ENCODE measurements at regions not wholly inside any gene's neighbourhood (a gene's known extent, or its start where the extent isn't known, plus 50 kb on each side); places are given as distances from the start of the nearest gene placed in this dataset.
"Not testable (repeated sequence)": the region's sequence is repeated elsewhere in the genome, so short reads cannot be mapped to it uniquely, and the experiment has no call there.

DNA sequence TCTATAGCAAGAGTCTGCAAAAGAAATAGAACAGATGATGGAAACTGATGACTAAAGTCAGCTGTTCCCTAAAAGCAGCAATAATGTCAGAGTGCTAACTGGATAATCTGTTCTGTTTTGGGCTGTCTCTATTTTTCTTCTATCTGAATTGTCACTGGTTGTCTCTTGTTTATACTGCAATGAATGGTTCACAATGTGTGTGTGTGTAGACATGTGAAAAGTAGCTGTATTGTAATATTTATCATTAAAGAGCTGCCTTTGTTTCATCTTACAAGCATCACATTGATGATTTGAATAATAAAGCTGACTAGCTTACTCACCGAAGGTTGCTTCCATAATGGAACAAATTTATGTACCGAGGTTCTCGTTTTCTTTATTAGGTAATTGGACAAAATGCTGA, 456.0 kb upstream of the ZEB2 start:
- H3K9me3 ChIP-seq (ENCODE audit: control insufficient read depth, insufficient read depth, low read depth, low read length) = peaks cover 3% of the 10 kb centered on the region; the same call in 1 of the 2 replicates
- no peaks in the 10 kb centered on the region for H3K27me3 ChIP-seq (ENCODE audit: control insufficient read depth, insufficient read depth, low read length)
- no peaks in the 10 kb centered on the region for H3K4me1 ChIP-seq (ENCODE audit: control insufficient read depth, insufficient read depth, low read length)
- H3K9ac ChIP-seq (ENCODE audit: low read length) = no peak overlapping the region
- H3K27ac ChIP-seq (ENCODE audit: low read depth, low read length) = no peak overlapping the region
- no peak overlapping the region for H3K4me3 ChIP-seq (ENCODE audit: low read depth, low read length)
- H3K36me3 ChIP-seq (ENCODE audit: control insufficient read depth, insufficient read depth, low read length) = no peaks in the 10 kb centered on the region

DNA sequence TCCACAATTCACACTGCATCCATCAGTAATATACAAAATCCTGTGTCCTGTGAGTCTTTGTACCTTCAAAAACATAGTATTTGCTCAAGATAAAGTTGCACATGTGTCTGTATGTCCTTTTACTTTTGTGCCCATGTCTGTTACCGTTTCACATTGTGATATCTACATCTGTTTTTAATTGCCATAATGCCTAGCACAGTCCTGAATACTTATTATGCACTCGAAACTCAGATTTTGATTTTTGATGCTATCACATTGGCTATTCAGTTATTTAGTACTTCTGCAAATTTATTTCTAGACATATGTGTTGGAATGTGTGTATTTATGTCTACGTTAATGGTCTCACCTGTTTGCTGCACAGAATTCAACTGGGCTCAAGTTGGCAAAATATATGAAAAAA, 452.8 kb upstream of the ZEB2 start:
- no peak overlapping the region for H3K27ac ChIP-seq (ENCODE audit: low read depth, low read length)
- no peaks in the 10 kb centered on the region for H3K27me3 ChIP-seq (ENCODE audit: control insufficient read depth, insufficient read depth, low read length)
- no peak overlapping the region for H3K9ac ChIP-seq (ENCODE audit: low read length)
- H3K9me3 ChIP-seq (ENCODE audit: control insufficient read depth, insufficient read depth, low read depth, low read length) = peaks cover 23% of the 10 kb centered on the region
- H3K4me1 ChIP-seq (ENCODE audit: control insufficient read depth, insufficient read depth, low read length) = no peaks in the 10 kb centered on the region
- no peaks in the 10 kb centered on the region for H3K36me3 ChIP-seq (ENCODE audit: control insufficient read depth, insufficient read depth, low read length)
- no peak overlapping the region for H3K4me3 ChIP-seq (ENCODE audit: low read depth, low read length)

DNA sequence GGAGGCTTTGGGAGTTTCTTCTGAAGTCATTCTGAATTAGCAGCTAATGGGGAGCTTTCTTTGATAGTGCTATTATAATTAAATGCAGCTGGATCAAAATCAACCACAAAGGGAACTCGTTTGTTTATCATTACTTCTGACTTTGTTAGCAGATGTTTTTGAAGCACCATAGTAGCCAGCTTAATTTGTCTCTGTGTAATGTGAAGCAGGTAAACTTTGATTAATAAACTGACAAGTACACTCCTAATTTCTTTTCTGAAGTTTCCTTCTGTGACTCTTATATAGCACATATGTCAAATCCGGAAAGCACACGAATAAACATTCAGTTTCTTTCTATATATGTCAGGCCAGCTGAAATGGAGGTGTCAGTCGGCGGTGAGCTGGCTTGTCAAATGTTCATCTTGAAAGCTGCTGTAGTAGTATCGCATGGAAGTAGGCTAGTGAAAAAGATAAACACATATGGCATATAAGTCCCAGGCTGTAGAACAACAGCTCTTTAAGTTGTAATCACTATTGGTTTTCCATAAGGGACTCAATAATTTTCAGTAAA, 451.9 kb upstream of the ZEB2 start:
- no peak overlapping the region for H3K9ac ChIP-seq (ENCODE audit: low read length)
- H3K36me3 ChIP-seq (ENCODE audit: control insufficient read depth, insufficient read depth, low read length) = no peaks in the 10 kb centered on the region
- H3K27ac ChIP-seq (ENCODE audit: low read depth, low read length) = no peak overlapping the region
- H3K4me3 ChIP-seq (ENCODE audit: low read depth, low read length) = no peak overlapping the region
- H3K9me3 ChIP-seq (ENCODE audit: control insufficient read depth, insufficient read depth, low read depth, low read length) = peaks cover 24% of the 10 kb centered on the region
- no peaks in the 10 kb centered on the region for H3K27me3 ChIP-seq (ENCODE audit: control insufficient read depth, insufficient read depth, low read length)
- no peaks in the 10 kb centered on the region for H3K4me1 ChIP-seq (ENCODE audit: control insufficient read depth, insufficient read depth, low read length)

DNA sequence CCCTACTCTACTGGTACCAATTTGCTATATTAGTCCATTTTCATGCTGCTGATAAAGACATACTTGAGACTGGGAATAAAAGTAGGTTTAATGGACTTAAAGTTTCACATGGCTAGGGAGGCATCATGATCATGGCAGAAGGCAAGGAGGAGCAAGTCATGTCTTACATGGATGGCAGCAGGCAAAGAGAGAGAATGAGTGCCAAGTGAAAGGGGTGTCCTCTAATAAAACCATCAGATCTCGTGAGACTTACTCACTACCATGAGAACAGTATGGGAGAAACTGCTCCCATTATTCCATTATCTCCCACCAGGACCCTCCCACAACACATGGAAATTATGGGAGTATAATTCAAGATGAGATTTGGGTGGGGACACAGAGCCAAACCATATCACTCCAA, 450.5 kb upstream of the ZEB2 start:
- H3K9ac ChIP-seq (ENCODE audit: low read length); H3K4me1 ChIP-seq (ENCODE audit: control insufficient read depth, insufficient read depth, low read length); H3K27ac ChIP-seq (ENCODE audit: low read depth, low read length); H3K36me3 ChIP-seq (ENCODE audit: control insufficient read depth, insufficient read depth, low read length); H3K27me3 ChIP-seq (ENCODE audit: control insufficient read depth, insufficient read depth, low read length); H3K4me3 ChIP-seq (ENCODE audit: low read depth, low read length): not testable (repeated sequence)
- H3K9me3 ChIP-seq (ENCODE audit: control insufficient read depth, insufficient read depth, low read depth, low read length) = peaks cover 37% of the 10 kb centered on the region

DNA sequence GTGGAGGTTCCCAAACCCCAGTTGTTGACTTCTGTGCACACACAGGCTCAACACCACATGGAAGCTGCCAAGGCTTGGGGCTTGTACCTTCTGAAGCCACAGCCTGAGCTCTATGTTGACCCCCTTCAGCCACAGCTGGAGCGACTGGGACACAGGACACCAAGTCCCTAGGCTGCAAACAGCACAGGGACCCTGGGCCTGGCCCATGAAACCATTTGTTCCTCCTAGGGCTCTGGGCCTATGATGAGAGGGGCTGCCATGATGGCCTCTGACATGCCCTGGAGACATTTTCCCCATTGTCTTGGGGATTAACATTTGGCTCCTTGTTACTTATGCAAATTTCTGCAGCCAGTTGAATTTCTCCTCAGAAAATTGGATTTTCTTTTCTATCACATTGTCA, 449.6 kb upstream of the ZEB2 start:
- not testable (repeated sequence) for H3K4me1 ChIP-seq (ENCODE audit: control insufficient read depth, insufficient read depth, low read length); H3K36me3 ChIP-seq (ENCODE audit: control insufficient read depth, insufficient read depth, low read length); H3K9ac ChIP-seq (ENCODE audit: low read length); H3K27ac ChIP-seq (ENCODE audit: low read depth, low read length); H3K4me3 ChIP-seq (ENCODE audit: low read depth, low read length); H3K27me3 ChIP-seq (ENCODE audit: control insufficient read depth, insufficient read depth, low read length)
- H3K9me3 ChIP-seq (ENCODE audit: control insufficient read depth, insufficient read depth, low read depth, low read length) = peaks cover 45% of the 10 kb centered on the region

GRCh38 chr2:144967961-144968360, 448.0 kb upstream of the ZEB2 start:
- Histone ChIP-seq H3K27ac (ENCODE audit: low read depth, low read length) (no peak overlapping the region), H3K9ac (ENCODE audit: low read length) (no peak overlapping the region), H3K36me3 (ENCODE audit: control insufficient read depth, insufficient read depth, low read length) (no peaks in the 10 kb centered on the region), H3K4me1 (ENCODE audit: control insufficient read depth, insufficient read depth, low read length) (no peaks in the 10 kb centered on the region), H3K4me3 (ENCODE audit: low read depth, low read length) (no peak overlapping the region), H3K9me3 (ENCODE audit: control insufficient read depth, insufficient read depth, low read depth, low read length) (peaks cover 54% of the 10 kb centered on the region), H3K27me3 (ENCODE audit: control insufficient read depth, insufficient read depth, low read length) (no peaks in the 10 kb centered on the region)

- Histone ChIP-seq H3K36me3 (ENCODE audit: control insufficient read depth, insufficient read depth, low read length) (no peaks in the 10 kb centered on the region), H3K27ac (ENCODE audit: low read depth, low read length) (no peak overlapping the region), H3K9ac (ENCODE audit: low read length) (no peak overlapping the region)
Measured at GRCh38 chr2:144965172-144965571, 445.3 kb upstream of the ZEB2 start.

GRCh38 chr2:144963031-144963430, 443.1 kb upstream of the ZEB2 start:
- peaks cover 35% of the 10 kb centered on the region for H3K9me3 ChIP-seq (ENCODE audit: control insufficient read depth, insufficient read depth, low read depth, low read length)
- H3K9ac ChIP-seq (ENCODE audit: low read length) = no peak overlapping the region
- H3K27ac ChIP-seq (ENCODE audit: low read depth, low read length) = no peak overlapping the region
- no peak overlapping the region for H3K4me3 ChIP-seq (ENCODE audit: low read depth, low read length)
- H3K27me3 ChIP-seq (ENCODE audit: control insufficient read depth, insufficient read depth, low read length) = no peaks in the 10 kb centered on the region
- no peaks in the 10 kb centered on the region for H3K36me3 ChIP-seq (ENCODE audit: control insufficient read depth, insufficient read depth, low read length)
- H3K4me1 ChIP-seq (ENCODE audit: control insufficient read depth, insufficient read depth, low read length) = no peaks in the 10 kb centered on the region

More at GRCh38 chr2:144965172-144965571, 445.3 kb upstream of the ZEB2 start:
- no peaks in the 10 kb centered on the region for H3K27me3 ChIP-seq (ENCODE audit: control insufficient read depth, insufficient read depth, low read length)
- H3K9me3 ChIP-seq (ENCODE audit: control insufficient read depth, insufficient read depth, low read depth, low read length) = peaks cover 47% of the 10 kb centered on the region
- H3K4me1 ChIP-seq (ENCODE audit: control insufficient read depth, insufficient read depth, low read length) = no peaks in the 10 kb centered on the region
- no peak overlapping the region for H3K4me3 ChIP-seq (ENCODE audit: low read depth, low read length)

DNA sequence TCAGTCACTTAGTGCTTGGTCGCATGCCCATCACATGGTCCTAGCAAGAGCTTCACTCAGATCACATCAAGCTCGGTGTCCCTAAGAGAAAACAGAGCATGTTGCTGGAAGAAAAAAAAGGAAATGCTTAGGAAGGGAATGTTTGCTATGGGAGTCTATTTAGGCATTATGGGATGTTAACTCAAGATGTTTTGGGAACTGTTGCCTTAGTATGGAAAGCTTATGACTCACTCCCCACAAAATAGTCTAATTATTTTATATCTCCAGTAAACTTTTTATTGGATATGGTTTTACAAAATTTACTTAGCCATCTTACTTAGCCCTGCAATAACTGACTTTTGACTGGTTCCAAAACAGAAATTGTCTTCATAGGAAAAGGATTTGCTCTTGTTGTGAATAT, 439.5 kb upstream of the ZEB2 start:
- Histone ChIP-seq H3K4me3 (ENCODE audit: low read depth, low read length) (no peak overlapping the region), H3K36me3 (ENCODE audit: control insufficient read depth, insufficient read depth, low read length) (no peaks in the 10 kb centered on the region), H3K9ac (ENCODE audit: low read length) (no peak overlapping the region), H3K9me3 (ENCODE audit: control insufficient read depth, insufficient read depth, low read depth, low read length) (peaks cover 8% of the 10 kb centered on the region), H3K27me3 (ENCODE audit: control insufficient read depth, insufficient read depth, low read length) (no peaks in the 10 kb centered on the region), H3K4me1 (ENCODE audit: control insufficient read depth, insufficient read depth, low read length) (no peaks in the 10 kb centered on the region), H3K27ac (ENCODE audit: low read depth, low read length) (no peak overlapping the region)

- no peaks in the 10 kb centered on the region for H3K36me3 ChIP-seq (ENCODE audit: control insufficient read depth, insufficient read depth, low read length)
- H3K27ac ChIP-seq (ENCODE audit: low read depth, low read length) = no peak overlapping the region
- no peaks in the 10 kb centered on the region for H3K27me3 ChIP-seq (ENCODE audit: control insufficient read depth, insufficient read depth, low read length)
- H3K9me3 ChIP-seq (ENCODE audit: control insufficient read depth, insufficient read depth, low read depth, low read length) = no peaks in the 10 kb centered on the region
- no peak overlapping the region for H3K9ac ChIP-seq (ENCODE audit: low read length)
- H3K4me1 ChIP-seq (ENCODE audit: control insufficient read depth, insufficient read depth, low read length) = peaks cover 8% of the 10 kb centered on the region
- no peak overlapping the region for H3K4me3 ChIP-seq (ENCODE audit: low read depth, low read length)
Measured at GRCh38 chr2:144950899-144951560, 431.1 kb upstream of the ZEB2 start.

DNA sequence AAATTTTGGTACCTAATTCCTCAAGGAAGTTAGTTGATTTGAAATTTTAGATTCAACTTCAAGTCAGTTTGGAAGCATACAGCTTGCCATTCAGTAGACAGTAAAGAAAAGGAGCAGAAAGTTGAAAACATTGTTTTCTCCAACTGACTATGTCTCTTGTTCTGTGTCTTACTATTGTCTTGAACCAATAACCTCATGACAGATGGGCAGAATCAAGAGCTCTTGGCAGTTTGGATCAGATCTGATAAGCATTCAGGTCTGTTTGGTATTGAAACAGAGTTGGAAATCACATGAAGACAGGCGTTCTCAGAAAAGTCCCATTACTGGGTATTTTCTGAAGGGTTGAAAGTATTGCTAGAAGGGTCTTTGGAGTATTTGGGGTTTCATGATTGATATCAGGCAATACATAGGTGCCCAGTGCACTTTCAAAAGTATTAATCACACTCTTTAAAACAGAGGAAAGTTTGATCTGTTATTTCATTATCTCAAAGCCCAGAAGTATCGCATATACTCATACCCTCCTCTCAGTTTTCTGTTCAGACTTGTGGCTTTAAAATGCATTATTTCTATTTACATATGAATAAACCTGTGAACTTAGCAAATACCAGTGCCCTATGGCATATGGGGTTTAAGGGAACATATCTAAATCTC, 428.4 kb upstream of the ZEB2 start:
- Histone ChIP-seq H3K9ac (ENCODE audit: low read length) (no peak overlapping the region), H3K4me3 (ENCODE audit: low read depth, low read length) (no peak overlapping the region), H3K27ac (ENCODE audit: low read depth, low read length) (no peak overlapping the region), H3K4me1 (ENCODE audit: control insufficient read depth, insufficient read depth, low read length) (peaks cover 8% of the 10 kb centered on the region), H3K27me3 (ENCODE audit: control insufficient read depth, insufficient read depth, low read length) (no peaks in the 10 kb centered on the region), H3K36me3 (ENCODE audit: control insufficient read depth, insufficient read depth, low read length) (no peaks in the 10 kb centered on the region), H3K9me3 (ENCODE audit: control insufficient read depth, insufficient read depth, low read depth, low read length) (no peaks in the 10 kb centered on the region)

Data from HUES6 (cell line).